ENCODE measurements at regions not wholly inside any gene's neighbourhood (a gene's known extent, or its start where the extent isn't known, plus 50 kb on each side); places are given as distances from the start of the nearest gene placed in this dataset.

GRCh38 chr12:123059500-123059899 is 79.0 kb downstream of the ARL6IP4 start:
- 89 to 100% methylated on average over 1 of the region's 1 CpG for WGBS, 2 experiments

GRCh38 chr12:123058980-123059379 is 78.5 kb downstream of the ARL6IP4 start:
- Histone ChIP-seq H3K27me3 (ENCODE audit: control insufficient read depth, insufficient read depth, low read length, poor library complexity, severe bottlenecking) (no peaks in the 10 kb centered on the region), H3K36me3 (ENCODE audit: control insufficient read depth, insufficient read depth, low read length) (no peaks in the 10 kb centered on the region), H3K27ac (ENCODE audit: insufficient read depth, low read depth, low read length, poor library complexity, severe bottlenecking) (no peak overlapping the region), H3K9me3 (ENCODE audit: control insufficient read depth, low read length) (no peaks in the 10 kb centered on the region), H3K4me3 (ENCODE audit: insufficient read depth, low read depth, low read length) (no peak overlapping the region), H3K4me1 (ENCODE audit: control insufficient read depth, insufficient read depth, low read length) (no peaks in the 10 kb centered on the region)
- 92 to 93% methylated on average over 4 of the region's 4 CpGs for WGBS, 2 experiments

More at GRCh38 chr12:123059500-123059899, 79.0 kb downstream of the ARL6IP4 start:
- Histone ChIP-seq H3K27me3 (ENCODE audit: control insufficient read depth, insufficient read depth, low read length, poor library complexity, severe bottlenecking) (no peaks in the 10 kb centered on the region), H3K9me3 (ENCODE audit: control insufficient read depth, low read length) (no peaks in the 10 kb centered on the region), H3K4me1 (ENCODE audit: control insufficient read depth, insufficient read depth, low read length) (no peaks in the 10 kb centered on the region), H3K4me3 (ENCODE audit: insufficient read depth, low read depth, low read length) (no peak overlapping the region), H3K36me3 (ENCODE audit: control insufficient read depth, insufficient read depth, low read length) (no peaks in the 10 kb centered on the region), H3K27ac (ENCODE audit: insufficient read depth, low read depth, low read length, poor library complexity, severe bottlenecking) (no peak overlapping the region)

- Histone ChIP-seq H3K9me3 (ENCODE audit: control insufficient read depth, low read length) (no peaks in the 10 kb centered on the region), H3K36me3 (ENCODE audit: control insufficient read depth, insufficient read depth, low read length) (no peaks in the 10 kb centered on the region), H3K27ac (ENCODE audit: insufficient read depth, low read depth, low read length, poor library complexity, severe bottlenecking) (no peak overlapping the region), H3K4me3 (ENCODE audit: insufficient read depth, low read depth, low read length) (no peak overlapping the region), H3K4me1 (ENCODE audit: control insufficient read depth, insufficient read depth, low read length) (no peaks in the 10 kb centered on the region), H3K27me3 (ENCODE audit: control insufficient read depth, insufficient read depth, low read length, poor library complexity, severe bottlenecking) (no peaks in the 10 kb centered on the region)
- 85% methylated on average over 6 of the region's 6 CpGs for WGBS, 2 experiments
These were observed 78.0 kb downstream of the ARL6IP4 start for GRCh38 chr12:123058481-123058880.

- Histone ChIP-seq H3K4me3 (ENCODE audit: insufficient read depth, low read depth, low read length) (no peak overlapping the region), H3K27me3 (ENCODE audit: control insufficient read depth, insufficient read depth, low read length, poor library complexity, severe bottlenecking) (no peaks in the 10 kb centered on the region), H3K4me1 (ENCODE audit: control insufficient read depth, insufficient read depth, low read length) (no peaks in the 10 kb centered on the region), H3K27ac (ENCODE audit: insufficient read depth, low read depth, low read length, poor library complexity, severe bottlenecking) (no peak overlapping the region), H3K9me3 (ENCODE audit: control insufficient read depth, low read length) (no peaks in the 10 kb centered on the region), H3K36me3 (ENCODE audit: control insufficient read depth, insufficient read depth, low read length) (no peaks in the 10 kb centered on the region)
- 96 to 97% methylated on average over 15 of the region's 15 CpGs for WGBS, 2 experiments
These were observed 77.2 kb downstream of the ARL6IP4 start for GRCh38 chr12:123057513-123058265.

GRCh38 chr12:123056709-123057108 is 76.2 kb downstream of the ARL6IP4 start:
- Histone ChIP-seq H3K9me3 (ENCODE audit: control insufficient read depth, low read length) (no peaks in the 10 kb centered on the region), H3K27ac (ENCODE audit: insufficient read depth, low read depth, low read length, poor library complexity, severe bottlenecking) (no peak overlapping the region), H3K27me3 (ENCODE audit: control insufficient read depth, insufficient read depth, low read length, poor library complexity, severe bottlenecking) (no peaks in the 10 kb centered on the region), H3K4me1 (ENCODE audit: control insufficient read depth, insufficient read depth, low read length) (no peaks in the 10 kb centered on the region), H3K36me3 (ENCODE audit: control insufficient read depth, insufficient read depth, low read length) (no peaks in the 10 kb centered on the region), H3K4me3 (ENCODE audit: insufficient read depth, low read depth, low read length) (no peak overlapping the region)
- WGBS, 2 experiments: 96% methylated on average over 7 of the region's 7 CpGs

GRCh38 chr12:123056053-123056452 is 75.6 kb downstream of the ARL6IP4 start:
- Histone ChIP-seq H3K4me3 (ENCODE audit: insufficient read depth, low read depth, low read length) (no peak overlapping the region), H3K27me3 (ENCODE audit: control insufficient read depth, insufficient read depth, low read length, poor library complexity, severe bottlenecking) (no peaks in the 10 kb centered on the region), H3K4me1 (ENCODE audit: control insufficient read depth, insufficient read depth, low read length) (no peaks in the 10 kb centered on the region), H3K27ac (ENCODE audit: insufficient read depth, low read depth, low read length, poor library complexity, severe bottlenecking) (no peak overlapping the region), H3K9me3 (ENCODE audit: control insufficient read depth, low read length) (no peaks in the 10 kb centered on the region), H3K36me3 (ENCODE audit: control insufficient read depth, insufficient read depth, low read length) (no peaks in the 10 kb centered on the region)
- WGBS, 2 experiments: 93 to 94% methylated on average over 8 of the region's 8 CpGs

GRCh38 chr12:123055281-123055766 is 74.8 kb downstream of the ARL6IP4 start:
- Histone ChIP-seq H3K27ac (ENCODE audit: insufficient read depth, low read depth, low read length, poor library complexity, severe bottlenecking) (no peak overlapping the region), H3K9me3 (ENCODE audit: control insufficient read depth, low read length) (no peaks in the 10 kb centered on the region), H3K27me3 (ENCODE audit: control insufficient read depth, insufficient read depth, low read length, poor library complexity, severe bottlenecking) (no peaks in the 10 kb centered on the region), H3K4me1 (ENCODE audit: control insufficient read depth, insufficient read depth, low read length) (no peaks in the 10 kb centered on the region), H3K4me3 (ENCODE audit: insufficient read depth, low read depth, low read length) (no peak overlapping the region), H3K36me3 (ENCODE audit: control insufficient read depth, insufficient read depth, low read length) (no peaks in the 10 kb centered on the region)
- WGBS, 2 experiments: 89 to 90% methylated on average over 8 of the region's 8 CpGs

- 94 to 97% methylated on average over 2 of the region's 2 CpGs for WGBS, 2 experiments
- Histone ChIP-seq H3K4me1 (ENCODE audit: control insufficient read depth, insufficient read depth, low read length) (no peaks in the 10 kb centered on the region), H3K36me3 (ENCODE audit: control insufficient read depth, insufficient read depth, low read length) (no peaks in the 10 kb centered on the region), H3K9me3 (ENCODE audit: control insufficient read depth, low read length) (no peaks in the 10 kb centered on the region), H3K4me3 (ENCODE audit: insufficient read depth, low read depth, low read length) (no peak overlapping the region), H3K27me3 (ENCODE audit: control insufficient read depth, insufficient read depth, low read length, poor library complexity, severe bottlenecking) (no peaks in the 10 kb centered on the region), H3K27ac (ENCODE audit: insufficient read depth, low read depth, low read length, poor library complexity, severe bottlenecking) (no peak overlapping the region)
These were observed 73.9 kb downstream of the ARL6IP4 start for GRCh38 chr12:123054371-123054770.

GRCh38 chr12:123051556-123051955 is 71.1 kb downstream of the ARL6IP4 start:
- 92% methylated on average over 3 of the region's 3 CpGs for WGBS, 2 experiments
- H3K27ac ChIP-seq (ENCODE audit: insufficient read depth, low read depth, low read length, poor library complexity, severe bottlenecking): no peak overlapping the region
- no peaks in the 10 kb centered on the region for H3K36me3 ChIP-seq (ENCODE audit: control insufficient read depth, insufficient read depth, low read length)
- H3K4me1 ChIP-seq (ENCODE audit: control insufficient read depth, insufficient read depth, low read length): no peaks in the 10 kb centered on the region
- no peaks in the 10 kb centered on the region for H3K27me3 ChIP-seq (ENCODE audit: control insufficient read depth, insufficient read depth, low read length, poor library complexity, severe bottlenecking)
- no peak overlapping the region for H3K4me3 ChIP-seq (ENCODE audit: insufficient read depth, low read depth, low read length)
- H3K9me3 ChIP-seq (ENCODE audit: control insufficient read depth, low read length): no peaks in the 10 kb centered on the region

- no peaks in the 10 kb centered on the region for H3K36me3 ChIP-seq (ENCODE audit: control insufficient read depth, insufficient read depth, low read length)
- H3K27me3 ChIP-seq (ENCODE audit: control insufficient read depth, insufficient read depth, low read length, poor library complexity, severe bottlenecking): no peaks in the 10 kb centered on the region
- no peak overlapping the region for H3K4me3 ChIP-seq (ENCODE audit: insufficient read depth, low read depth, low read length)
- no peaks in the 10 kb centered on the region for H3K4me1 ChIP-seq (ENCODE audit: control insufficient read depth, insufficient read depth, low read length)
- 93 to 95% methylated on average over 4 of the region's 4 CpGs for WGBS, 2 experiments
- H3K27ac ChIP-seq (ENCODE audit: insufficient read depth, low read depth, low read length, poor library complexity, severe bottlenecking): no peak overlapping the region
- no peaks in the 10 kb centered on the region for H3K9me3 ChIP-seq (ENCODE audit: control insufficient read depth, low read length)
These were observed 70.4 kb downstream of the ARL6IP4 start for GRCh38 chr12:123050913-123051312.
